ENCODE measurements at regions not wholly inside any gene's neighbourhood (a gene's known extent, or its start where the extent isn't known, plus 50 kb on each side); places are given as distances from the start of the nearest gene placed in this dataset.

DNA sequence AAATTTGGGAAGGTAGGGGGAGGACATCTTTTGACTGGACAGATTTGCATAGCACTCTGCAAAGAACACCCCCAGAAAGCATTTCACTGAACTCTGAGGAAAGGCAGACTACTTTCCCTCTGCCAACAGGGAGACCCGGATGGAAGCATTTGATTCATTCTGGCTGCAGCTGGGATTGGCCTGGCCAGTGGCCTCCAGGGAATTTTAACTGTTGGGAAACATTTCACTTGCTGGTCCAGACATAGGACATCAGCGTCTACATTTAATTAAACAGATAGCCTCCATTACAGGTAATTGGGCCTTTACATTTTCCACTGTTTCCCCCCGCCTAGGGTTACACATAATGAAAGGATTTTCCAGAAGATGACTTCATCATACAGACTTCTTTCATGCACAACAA lies 92.8 kb downstream of the MARCHF4 start:
- TF ChIP-seq, protein P1, sequence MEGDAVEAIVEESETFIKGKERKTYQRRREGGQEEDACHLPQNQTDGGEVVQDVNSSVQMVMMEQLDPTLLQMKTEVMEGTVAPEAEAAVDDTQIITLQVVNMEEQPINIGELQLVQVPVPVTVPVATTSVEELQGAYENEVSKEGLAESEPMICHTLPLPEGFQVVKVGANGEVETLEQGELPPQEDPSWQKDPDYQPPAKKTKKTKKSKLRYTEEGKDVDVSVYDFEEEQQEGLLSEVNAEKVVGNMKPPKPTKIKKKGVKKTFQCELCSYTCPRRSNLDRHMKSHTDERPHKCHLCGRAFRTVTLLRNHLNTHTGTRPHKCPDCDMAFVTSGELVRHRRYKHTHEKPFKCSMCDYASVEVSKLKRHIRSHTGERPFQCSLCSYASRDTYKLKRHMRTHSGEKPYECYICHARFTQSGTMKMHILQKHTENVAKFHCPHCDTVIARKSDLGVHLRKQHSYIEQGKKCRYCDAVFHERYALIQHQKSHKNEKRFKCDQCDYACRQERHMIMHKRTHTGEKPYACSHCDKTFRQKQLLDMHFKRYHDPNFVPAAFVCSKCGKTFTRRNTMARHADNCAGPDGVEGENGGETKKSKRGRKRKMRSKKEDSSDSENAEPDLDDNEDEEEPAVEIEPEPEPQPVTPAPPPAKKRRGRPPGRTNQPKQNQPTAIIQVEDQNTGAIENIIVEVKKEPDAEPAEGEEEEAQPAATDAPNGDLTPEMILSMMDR (IDR thresholded peaks at IDR 0.05) = no peak
- TF ChIP-seq POLR2A (IDR thresholded peaks at IDR 0.05) = no peak

Measured in prostate gland (tissue), 2 donors.